ENCODE measurements at regions not wholly inside any gene's neighbourhood (a gene's known extent, or its start where the extent isn't known, plus 50 kb on each side); places are given as distances from the start of the nearest gene placed in this dataset.

DNA sequence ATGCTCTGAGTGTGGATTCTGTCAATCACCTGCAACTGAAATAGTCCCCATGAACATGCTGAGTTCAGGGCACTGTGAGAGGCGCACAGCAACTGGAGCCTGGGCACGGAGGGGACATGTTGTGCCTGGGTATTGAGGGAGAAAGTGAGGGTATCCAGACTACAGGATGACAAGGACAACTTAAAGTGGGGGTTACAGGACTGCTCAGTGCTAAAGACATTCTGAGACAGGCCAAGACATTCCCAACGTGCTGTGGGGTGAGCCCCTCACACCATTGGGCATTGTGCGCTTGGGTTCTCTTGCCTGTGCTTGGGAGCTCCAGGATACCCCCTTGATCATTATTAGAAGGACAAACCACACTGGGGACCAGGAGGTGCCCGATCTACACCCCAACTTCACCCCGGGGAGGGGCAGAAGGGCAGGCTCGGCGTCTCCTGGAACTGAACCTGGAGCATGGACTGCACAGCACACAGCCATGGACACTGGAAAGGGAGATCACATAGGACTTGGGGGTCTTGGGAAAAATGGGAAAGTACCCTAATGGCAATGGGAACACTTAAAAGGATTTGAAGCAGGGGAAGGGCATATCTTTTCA lies 72.5 kb upstream of the HDAC4 start:
- no peak for DNase-seq

- DNase-seq, result no peak
Measured at GRCh38 chr2:239472235-239472775, 71.5 kb upstream of the HDAC4 start.

DNA sequence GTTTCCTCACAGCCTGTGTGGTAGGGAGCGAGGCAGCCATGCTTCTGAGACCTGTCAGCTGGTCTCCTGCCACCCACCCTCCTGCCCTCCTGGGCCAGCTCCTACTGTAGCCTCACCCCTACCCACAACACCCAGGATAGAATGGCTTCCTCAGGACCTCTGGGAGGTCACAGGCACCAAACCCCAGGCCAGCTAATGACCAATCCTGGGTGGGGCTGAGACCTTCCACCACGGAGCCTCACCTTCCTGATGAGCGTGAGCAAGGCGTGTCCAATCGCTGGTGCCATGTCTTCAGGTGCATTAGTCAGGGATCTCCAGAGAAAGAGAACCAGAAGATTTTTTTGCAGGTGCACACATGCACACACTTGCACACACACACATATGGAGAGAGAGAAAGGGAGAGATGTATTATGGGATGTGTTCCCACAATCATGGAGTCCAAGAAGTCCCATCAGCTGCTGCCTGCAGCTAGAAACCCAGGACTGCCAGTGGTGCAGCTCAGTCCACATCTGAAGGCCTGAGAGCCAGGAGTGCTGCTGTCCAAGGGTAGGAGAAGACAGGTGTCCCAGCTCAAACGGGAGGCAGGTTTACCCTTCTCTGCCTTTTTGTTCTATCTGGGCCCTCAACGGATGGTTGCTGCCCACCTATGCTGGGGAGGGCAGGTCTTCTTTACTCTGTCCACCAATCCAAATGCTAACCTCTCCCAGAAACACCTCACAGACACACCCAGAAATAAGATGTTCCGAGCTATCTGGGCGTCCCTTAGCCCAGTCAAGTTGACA lies 70.4 kb upstream of the HDAC4 start:
- no peak for DNase-seq

GRCh38 chr2:239470151-239470900 lies 69.5 kb upstream of the HDAC4 start:
- peak in 1 of 2 donors; percentile 11 for DNase-seq

DNA sequence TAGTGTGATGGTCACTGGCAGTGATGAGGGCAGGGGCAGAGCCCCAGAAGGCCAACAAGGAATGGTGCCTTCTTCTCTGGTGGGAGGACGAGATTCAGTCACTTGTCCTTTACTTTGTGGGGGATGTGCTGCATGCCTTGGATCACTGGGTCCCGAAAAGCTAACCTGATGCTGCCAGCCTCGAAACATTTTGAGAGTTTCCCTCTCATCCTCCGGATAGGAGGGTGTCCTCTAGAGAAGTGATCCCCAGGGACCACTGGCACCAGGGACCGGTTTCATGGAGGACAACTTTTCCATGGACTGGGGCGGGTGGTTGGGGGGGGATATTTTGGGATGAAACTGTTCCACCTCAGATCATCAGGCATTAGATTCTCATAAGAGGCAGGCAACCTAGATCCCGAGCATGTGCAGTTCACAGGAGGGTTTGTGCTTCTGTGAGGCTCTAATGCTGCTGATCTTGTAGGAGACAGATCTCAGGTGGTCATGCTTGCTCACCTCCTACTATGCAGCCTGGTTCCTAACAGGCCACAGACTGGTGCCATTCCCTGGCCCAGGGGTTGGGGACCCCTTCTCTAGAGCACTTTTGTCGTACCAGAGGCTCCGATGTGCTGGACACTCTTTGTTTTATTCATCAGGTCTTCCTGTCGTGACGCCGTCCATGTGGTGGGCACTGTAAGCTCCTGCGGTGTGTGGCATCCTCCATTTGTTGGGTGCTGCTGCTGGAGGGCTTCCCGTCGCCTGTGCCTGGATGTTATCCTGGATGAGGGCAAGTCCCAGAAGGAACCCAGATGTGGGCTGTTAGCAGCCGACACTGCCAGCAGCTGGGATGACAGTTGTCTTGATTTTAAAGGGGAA lies 68.5 kb upstream of the HDAC4 start:
- DNase-seq, result peak in 1 of 2 donors; percentile 8

GRCh38 chr2:239468491-239469105 lies 67.8 kb upstream of the HDAC4 start:
- DNase-seq, result no peak

GRCh38 chr2:239467956-239468490 lies 67.2 kb upstream of the HDAC4 start:
- DNase-seq, result no peak

- DNase-seq, result no peak
Measured at GRCh38 chr2:239467281-239467955, 66.6 kb upstream of the HDAC4 start.

GRCh38 chr2:239466755-239467271 lies 66.0 kb upstream of the HDAC4 start:
- no peak for DNase-seq

- no peak for DNase-seq
Measured at GRCh38 chr2:239466061-239466754, 65.4 kb upstream of the HDAC4 start.

DNA sequence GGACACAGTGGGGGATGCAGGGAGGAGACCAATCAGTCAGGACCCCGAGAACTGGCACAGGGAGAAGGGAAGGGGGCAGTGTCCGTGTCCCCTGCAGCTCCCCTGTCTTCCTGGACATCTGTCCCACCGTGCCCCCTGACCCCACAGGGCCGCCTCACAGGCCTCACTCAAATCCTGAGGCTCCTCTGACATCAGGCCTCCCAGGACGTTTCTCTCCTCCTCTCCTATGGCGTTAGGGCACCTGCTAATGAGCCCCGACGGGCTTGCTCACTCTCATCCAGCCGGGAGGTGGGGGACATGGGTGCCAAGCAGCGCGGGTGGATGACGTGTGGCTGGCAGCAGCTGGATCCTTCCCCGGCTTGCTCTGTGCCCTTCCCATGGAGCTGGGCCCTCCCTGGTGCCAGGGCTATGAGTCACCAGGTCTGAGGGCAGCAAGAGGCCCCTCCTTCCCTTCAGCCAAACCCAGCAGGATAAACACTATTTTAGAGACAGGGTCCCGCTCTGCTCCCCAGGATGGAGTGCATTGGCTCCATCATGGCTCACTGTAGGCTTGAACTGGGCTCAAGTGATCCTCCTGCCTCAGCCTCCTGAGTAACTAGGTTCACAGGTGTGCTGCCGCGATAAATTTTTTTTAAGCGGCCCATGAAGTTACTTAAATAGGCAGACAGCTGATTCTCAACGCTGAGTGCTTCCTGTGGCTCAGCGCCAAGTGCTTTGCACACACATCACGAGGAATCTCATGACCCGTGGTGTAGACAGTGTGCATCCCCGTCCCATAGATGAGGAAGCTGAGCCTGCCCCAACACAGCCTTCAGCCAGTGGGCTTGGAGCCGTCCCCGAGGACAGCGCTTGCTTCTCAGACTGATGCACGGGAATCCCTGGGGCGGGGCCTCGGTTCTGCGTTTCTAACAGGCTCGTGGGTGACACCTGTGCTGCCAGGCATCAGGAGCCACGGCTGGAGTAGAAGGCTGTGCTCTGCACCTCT lies 64.5 kb upstream of the HDAC4 start:
- DNase-seq, result peak in 1 of 2 donors; percentile 81

- no peak for DNase-seq
Measured at GRCh38 chr2:239464166-239465016, 63.6 kb upstream of the HDAC4 start.

DNA sequence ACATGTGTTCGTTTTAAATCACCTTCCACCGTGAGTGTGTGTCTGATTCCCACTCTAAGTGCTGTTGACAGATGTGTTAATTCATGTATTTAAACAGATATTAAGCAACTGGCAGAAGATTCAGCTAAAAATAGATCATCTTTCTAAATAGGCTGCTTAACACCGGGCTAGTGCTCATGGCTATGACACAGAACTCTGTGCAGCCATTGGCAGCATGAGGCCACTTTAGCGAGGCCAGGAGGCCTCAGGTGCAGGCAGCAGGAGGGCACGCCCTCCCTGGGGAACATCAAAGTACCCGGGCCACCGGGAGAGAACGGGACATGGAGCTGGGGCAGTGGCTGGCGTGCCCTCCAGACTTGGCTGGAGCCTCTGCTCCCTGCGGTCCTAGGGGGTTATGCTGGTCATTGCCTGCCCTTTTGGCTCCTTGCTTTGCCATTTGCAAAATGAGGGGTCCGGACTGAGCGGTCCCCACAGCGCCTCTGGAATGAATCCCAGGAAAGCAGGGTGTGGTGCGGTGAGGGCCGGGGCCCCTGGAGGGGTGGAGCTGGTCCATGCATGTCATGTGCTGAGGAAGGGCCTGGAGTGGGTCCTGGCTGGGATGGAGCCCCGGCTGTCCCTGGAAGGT lies 62.8 kb upstream of the HDAC4 start:
- no peak for DNase-seq

DNA sequence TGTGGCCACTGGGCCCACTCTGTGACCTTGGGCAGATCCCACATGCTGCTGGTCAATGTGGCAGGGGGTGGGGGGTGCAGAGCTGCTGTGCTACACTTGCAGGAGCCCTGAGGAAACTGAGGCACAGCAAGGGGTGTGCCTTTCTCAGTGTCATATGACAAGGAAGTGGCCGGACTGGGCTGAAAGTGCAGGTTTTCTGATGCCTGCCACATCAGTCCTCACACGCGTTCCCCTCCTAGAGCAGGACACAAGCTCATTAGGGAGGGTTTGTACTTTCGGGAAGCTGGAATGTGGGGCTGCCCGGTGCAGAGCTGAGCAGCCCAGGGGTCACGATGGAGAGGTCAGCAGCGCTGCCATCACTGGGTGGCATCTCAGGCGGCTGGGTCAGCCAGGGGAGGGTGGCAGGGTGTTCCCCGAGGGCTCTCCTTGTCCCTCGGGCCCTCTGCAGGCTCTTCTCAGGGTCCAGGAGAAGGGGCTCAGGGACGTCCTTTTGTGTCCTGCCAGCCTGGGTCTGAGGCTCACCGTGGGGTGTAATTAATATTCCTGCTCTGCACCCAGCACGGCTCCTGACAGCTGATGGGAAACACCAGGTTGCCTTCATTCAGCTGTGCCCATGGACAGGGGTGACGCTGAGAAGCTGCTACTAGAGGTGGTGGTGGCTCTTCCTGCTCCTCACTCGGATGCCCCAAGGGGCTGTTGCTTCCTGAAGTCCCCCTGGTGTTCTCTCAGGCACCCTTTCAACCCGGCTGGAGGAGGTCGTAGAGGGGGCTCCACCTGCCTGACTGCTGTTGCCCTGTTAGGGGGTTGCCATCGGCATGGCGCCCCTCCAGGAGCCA lies 62.1 kb upstream of the HDAC4 start:
- no peak for DNase-seq

DNA sequence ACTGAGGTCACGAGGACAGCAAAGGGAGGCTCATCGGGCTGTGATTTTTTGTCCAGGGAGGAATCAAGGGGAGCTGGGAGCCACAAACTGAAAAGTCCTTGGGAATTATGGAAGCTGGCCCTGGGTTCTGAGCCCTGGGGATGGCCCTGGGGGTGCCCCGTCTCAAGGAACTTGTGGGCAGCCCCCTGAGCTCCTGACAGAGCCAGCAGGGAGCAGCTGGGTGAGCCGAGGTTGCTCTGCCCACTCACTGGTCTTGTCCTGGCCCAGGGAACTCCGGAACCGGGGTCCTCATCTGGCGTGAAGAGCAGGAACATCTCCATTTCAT lies 61.3 kb upstream of the HDAC4 start:
- peak in 1 of 2 donors; percentile 6 for DNase-seq

- DNase-seq, result peak in 1 of 2 donors; percentile 10
Measured at GRCh38 chr2:239461291-239462190, 60.7 kb upstream of the HDAC4 start.
